ENCODE measurements at regions not wholly inside any gene's neighbourhood (a gene's known extent, or its start where the extent isn't known, plus 50 kb on each side); places are given as distances from the start of the nearest gene placed in this dataset.

DNA sequence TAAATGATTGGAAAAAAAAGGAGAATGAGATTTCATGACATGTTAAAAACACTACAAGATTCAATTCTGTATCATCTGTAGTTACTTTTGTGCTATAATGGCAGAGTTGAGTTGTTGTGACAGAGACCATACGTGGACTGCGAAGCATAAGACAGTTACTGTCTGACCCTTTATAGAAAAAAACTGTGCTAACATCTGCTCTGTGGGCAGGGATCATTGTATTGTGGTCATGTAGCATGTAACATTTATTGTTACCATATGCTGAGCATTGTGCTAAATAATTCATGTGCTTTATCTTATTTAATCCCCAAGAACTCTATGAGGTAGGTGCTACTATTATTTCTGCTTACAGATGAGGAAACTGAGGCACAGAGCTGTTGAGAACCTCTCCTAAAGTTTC is 147.3 kb upstream of the HMHB1 start:
- POLR2A ChIA-PET, result no interaction called here
- no peaks in the 10 kb centered on the region for H3K79me2 ChIP-seq (ENCODE audit: control insufficient read depth, insufficient read depth, low read length)
- 10% methylated on average over 2 of the region's 2 CpGs for WGBS (ENCODE audit: insufficient coverage, low coverage, missing lambda C conversion rate)
- H3K9ac ChIP-seq (ENCODE audit: insufficient read depth in 1 of 2, low read depth in 2 of 2, low read length in 2 of 2), result no peak overlapping the region
- no peaks in the 10 kb centered on the region for H3K9me1 ChIP-seq (ENCODE audit: control insufficient read depth, insufficient read depth, low read length)
- no peaks in the 10 kb centered on the region for H3K27me3 ChIP-seq (ENCODE audit: control insufficient read depth in 2 of 2, insufficient read depth in 2 of 2, low read length in 2 of 2)
- TF ChIP-seq MYNN (IDR thresholded peaks at IDR 0.05) (no peak), MYNN (CRISPR knock-in tag; IDR thresholded peaks at IDR 0.05) (no peak), NFIX (CRISPR knock-in tag; IDR thresholded peaks at IDR 0.05; ENCODE audit: low read depth) (no peak), NR1H2 (CRISPR knock-in tag; IDR thresholded peaks at IDR 0.05) (no peak), NCOA2 (IDR thresholded peaks at IDR 0.05; ENCODE audit: partially characterized antibody in 2 of 2) (no peak), TEAD1 (CRISPR knock-in tag; IDR thresholded peaks at IDR 0.05) (no peak), ZNF79 (CRISPR knock-in tag; IDR thresholded peaks at IDR 0.05; ENCODE audit: low read depth) (no peak), YBX1 (IDR thresholded peaks at IDR 0.05) (no peak), RBBP5 (IDR thresholded peaks at IDR 0.05; ENCODE audit: borderline replicate concordance, insufficient read depth, low read length, poor library complexity, severe bottlenecking) (no peak), DMBX1 (CRISPR knock-in tag; IDR thresholded peaks at IDR 0.05; ENCODE audit: borderline replicate concordance) (no peak), MTF1 (CRISPR knock-in tag; IDR thresholded peaks at IDR 0.05; ENCODE audit: borderline replicate concordance) (no peak)
- no peak overlapping the region for H3K4me2 ChIP-seq (ENCODE audit: insufficient read depth, low read length)
- intact Hi-C loops (cut with micrococcal nuclease) (no loop called here), in situ Hi-C loops (cut with MboI) (no loop called here)
- H4K20me1 ChIP-seq (replicated peaks; ENCODE audit: control insufficient read depth, insufficient read depth, low read length), result no peaks in the 10 kb centered on the region
- BruUV-seq (replicated peaks), result no TSS peak
- DNase-seq (ENCODE audit: extremely low read depth in 1 of 4, low spot score in 3 of 4) (no peak), FAIRE-seq (no peak), ATAC-seq (no peak)
- no peaks in the 10 kb centered on the region for H3K36me3 ChIP-seq (ENCODE audit: control insufficient read depth, insufficient read depth, low read length)
- no peak overlapping the region for H2AFZ ChIP-seq (ENCODE audit: low read depth, low read length)
- no peaks in the 10 kb centered on the region for H3K4me1 ChIP-seq (replicated peaks in 1 of 2; ENCODE audit: control insufficient read depth in 2 of 2, insufficient read depth in 2 of 2, low read length in 2 of 2)
- H3K9me3 ChIP-seq (replicated peaks; ENCODE audit: control insufficient read depth, insufficient read depth, low read depth, low read length), result no peaks in the 10 kb centered on the region; the same call in 1 of the 2 replicates
- CTCF ChIA-PET (ENCODE audit: low intra/inter-chr PET ratio), result no interaction called here
- no peak overlapping the region for H3K27ac ChIP-seq (ENCODE audit: extremely low read depth, low read depth, low read length)
- H3K4me3 ChIP-seq, result no peak overlapping the region

All from K562 (cell line).